WERI-Rb-1 (cell line): ENCODE measurements at regions not wholly inside any gene's neighbourhood (a gene's known extent, or its start where the extent isn't known, plus 50 kb on each side); places are given as distances from the start of the nearest gene placed in this dataset.

Experiments used
- DNase-seq: peaks from one replicate; pipeline ENCODE4 v3.0.0-alpha.2; 2020
- H3K27ac ChIP-seq: fragments of 250-450 bp; sonication (Bioruptor Pico); 2 replicates; pipeline ENCODE4 v1.5.1; 2020; ENCODE audit warnings: mild to moderate bottlenecking, moderate library complexity
- H3K27me3 ChIP-seq: fragments of 250-450 bp; sonication (Bioruptor Pico); 2 replicates; pipeline ENCODE4 v1.5.1; 2021; ENCODE audit warnings: mild to moderate bottlenecking, low read depth, moderate library complexity; ENCODE audit not compliant: insufficient read depth, severe bottlenecking
- H3K36me3 ChIP-seq: fragments of 250-450 bp; sonication (Bioruptor Pico); 2 replicates; pipeline ENCODE4 v1.5.1; 2020; ENCODE audit warnings: mild to moderate bottlenecking, moderate library complexity
- H3K4me3 ChIP-seq: 2 replicates; pipeline ENCODE4 v1.5.1; 2011; ENCODE audit warnings: low read depth, mild to moderate bottlenecking, control low read depth, low read length
- H3K9me3 ChIP-seq: fragments of 250-450 bp; sonication (Bioruptor Pico); 2 replicates; pipeline ENCODE4 v1.5.1; 2021; ENCODE audit warnings: mild to moderate bottlenecking, moderate library complexity; ENCODE audit not compliant: severe bottlenecking
- TF ChIP-seq, protein P1 (sequence below): IDR thresholded peaks from 2 replicates; pipeline ENCODE4 v1.5.1; 2011; ENCODE audit warnings: low read depth, mild to moderate bottlenecking, control low read depth, inconsistent platforms, low read length

GRCh38 chr3:117751651-117752050 lies 1042.1 kb downstream of the TUSC7 start:
- H3K27ac ChIP-seq, result no peak overlapping the region
- TF ChIP-seq, protein P1, sequence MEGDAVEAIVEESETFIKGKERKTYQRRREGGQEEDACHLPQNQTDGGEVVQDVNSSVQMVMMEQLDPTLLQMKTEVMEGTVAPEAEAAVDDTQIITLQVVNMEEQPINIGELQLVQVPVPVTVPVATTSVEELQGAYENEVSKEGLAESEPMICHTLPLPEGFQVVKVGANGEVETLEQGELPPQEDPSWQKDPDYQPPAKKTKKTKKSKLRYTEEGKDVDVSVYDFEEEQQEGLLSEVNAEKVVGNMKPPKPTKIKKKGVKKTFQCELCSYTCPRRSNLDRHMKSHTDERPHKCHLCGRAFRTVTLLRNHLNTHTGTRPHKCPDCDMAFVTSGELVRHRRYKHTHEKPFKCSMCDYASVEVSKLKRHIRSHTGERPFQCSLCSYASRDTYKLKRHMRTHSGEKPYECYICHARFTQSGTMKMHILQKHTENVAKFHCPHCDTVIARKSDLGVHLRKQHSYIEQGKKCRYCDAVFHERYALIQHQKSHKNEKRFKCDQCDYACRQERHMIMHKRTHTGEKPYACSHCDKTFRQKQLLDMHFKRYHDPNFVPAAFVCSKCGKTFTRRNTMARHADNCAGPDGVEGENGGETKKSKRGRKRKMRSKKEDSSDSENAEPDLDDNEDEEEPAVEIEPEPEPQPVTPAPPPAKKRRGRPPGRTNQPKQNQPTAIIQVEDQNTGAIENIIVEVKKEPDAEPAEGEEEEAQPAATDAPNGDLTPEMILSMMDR, result no peak
- no peaks in the 10 kb centered on the region for H3K36me3 ChIP-seq
- H3K4me3 ChIP-seq, result no peak overlapping the region
- no peaks in the 10 kb centered on the region for H3K9me3 ChIP-seq
- DNase-seq, result no peak
- peaks cover 16% of the 10 kb centered on the region for H3K27me3 ChIP-seq

- Histone ChIP-seq H3K27me3 (peaks cover 18% of the 10 kb centered on the region), H3K4me3 (no peak overlapping the region), H3K36me3 (no peaks in the 10 kb centered on the region), H3K27ac (no peak overlapping the region), H3K9me3 (no peaks in the 10 kb centered on the region)
- TF ChIP-seq, protein P1, result no peak
- DNase-seq, result no peak
Measured at GRCh38 chr3:117752984-117753717, 1043.6 kb downstream of the TUSC7 start.

GRCh38 chr3:117754058-117754457 lies 1044.5 kb downstream of the TUSC7 start:
- Histone ChIP-seq H3K9me3 (no peaks in the 10 kb centered on the region), H3K4me3 (no peak overlapping the region), H3K36me3 (no peaks in the 10 kb centered on the region), H3K27ac (no peak overlapping the region), H3K27me3 (peaks cover 18% of the 10 kb centered on the region)
- TF ChIP-seq, protein P1, result no peak
- DNase-seq, result no peak

DNA sequence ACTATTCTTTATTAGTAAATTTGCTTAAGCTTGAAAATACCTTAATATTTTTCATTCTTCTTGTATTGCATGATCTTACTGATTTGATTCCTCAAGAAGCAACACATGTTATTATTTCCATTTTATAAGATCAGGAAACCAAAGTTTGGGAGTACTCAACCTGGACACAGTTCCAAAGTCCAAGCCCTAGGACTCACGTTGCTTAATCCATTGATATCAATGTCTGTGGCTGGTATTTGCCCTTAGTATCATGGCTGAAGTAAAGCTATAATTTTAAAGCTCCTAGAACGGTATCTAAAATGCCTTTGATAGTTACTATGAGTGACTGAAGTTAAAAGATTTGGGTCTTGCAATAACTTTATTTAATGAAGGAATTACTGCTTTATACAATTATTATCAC lies 1045.3 kb downstream of the TUSC7 start:
- DNase-seq, result no peak
- Histone ChIP-seq H3K27ac (no peak overlapping the region), H3K4me3 (no peak overlapping the region), H3K36me3 (no peaks in the 10 kb centered on the region), H3K27me3 (peaks cover 13% of the 10 kb centered on the region), H3K9me3 (no peaks in the 10 kb centered on the region)
- TF ChIP-seq, protein P1, result no peak

DNA sequence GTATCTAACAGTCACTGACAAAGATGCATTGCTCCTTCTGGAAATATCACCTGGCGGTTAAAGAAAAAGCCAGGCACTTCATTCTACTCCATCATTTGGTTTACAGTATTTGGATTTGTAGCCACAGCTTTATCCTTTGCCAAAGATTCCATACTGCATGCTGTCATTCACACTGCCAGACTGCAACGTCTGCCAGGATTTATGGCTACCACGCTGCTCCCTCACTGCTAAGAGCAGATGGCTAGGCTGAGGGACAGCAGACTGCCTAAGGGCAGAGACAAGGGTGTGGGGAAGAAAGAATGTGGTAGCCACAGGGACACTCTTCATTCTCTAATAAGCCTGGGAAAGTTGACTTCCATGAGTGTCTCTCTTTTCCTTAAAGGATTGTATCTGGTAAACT lies 1047.0 kb downstream of the TUSC7 start:
- peak; percentile 58 for DNase-seq
- Histone ChIP-seq H3K36me3 (no peaks in the 10 kb centered on the region), H3K4me3 (no peak overlapping the region), H3K27me3 (peaks cover 17% of the 10 kb centered on the region), H3K9me3 (no peaks in the 10 kb centered on the region), H3K27ac (no peak overlapping the region)
- TF ChIP-seq, protein P1, result no peak
